Trophoblast cell (in vitro differentiated cells and primary cell): ENCODE measurements at regions not wholly inside any gene's neighbourhood (a gene's known extent, or its start where the extent isn't known, plus 50 kb on each side); places are given as distances from the start of the nearest gene placed in this dataset.
"Not testable (repeated sequence)": the region's sequence is repeated elsewhere in the genome, so short reads cannot be mapped to it uniquely, and the experiment has no call there.

Experiments
- DNase-seq, 2 donors: peaks; one replicate each; pipeline ENCODE4 v3.0.0-alpha.2; 2016
- H2AFZ ChIP-seq: 2 replicates; pipeline ENCODE4 v1.6.1; 2013; ENCODE audit warnings: low read length, moderate library complexity, mild to moderate bottlenecking; ENCODE audit not compliant: insufficient read depth, poor library complexity
- H2AK5ac ChIP-seq: 2 replicates; pipeline ENCODE4 v1.6.1; 2013; ENCODE audit warnings: mild to moderate bottlenecking, low read length
- H2BK120ac ChIP-seq: 2 replicates; pipeline ENCODE4 v1.6.1; 2013; ENCODE audit warnings: low read length, mild to moderate bottlenecking, moderate library complexity; ENCODE audit not compliant: insufficient read depth, poor library complexity
- H2BK12ac ChIP-seq: 2 replicates; pipeline ENCODE4 v1.6.1; 2013; ENCODE audit warnings: mild to moderate bottlenecking, low read length, moderate library complexity
- H2BK5ac ChIP-seq: 2 replicates; pipeline ENCODE4 v1.6.1; 2013; ENCODE audit warnings: low read length, low read depth, moderate library complexity, mild to moderate bottlenecking; ENCODE audit not compliant: poor library complexity
- H3K14ac ChIP-seq: 2 replicates; pipeline ENCODE4 v1.6.1; 2013; ENCODE audit warnings: mild to moderate bottlenecking, low read length
- H3K18ac ChIP-seq: 2 replicates; pipeline ENCODE4 v1.6.1; 2013; ENCODE audit warnings: mild to moderate bottlenecking, low read length
- H3K23ac ChIP-seq: 2 replicates; pipeline ENCODE4 v1.6.1; 2013; ENCODE audit warnings: low read length
- H3K27ac ChIP-seq: 2 replicates; pipeline ENCODE4 v1.5.1; 2013; ENCODE audit warnings: low read depth, mild to moderate bottlenecking, inconsistent platforms, low read length, moderate library complexity
- H3K27me3 ChIP-seq: 2 replicates; pipeline ENCODE4 v1.6.1; 2013; ENCODE audit warnings: inconsistent platforms, mild to moderate bottlenecking, low read length, moderate library complexity; ENCODE audit not compliant: insufficient read depth
- H3K36me3 ChIP-seq, 2 experiments: 1 replicate in 1 of 2; 2 replicates in 1 of 2; pipeline ENCODE4 v1.6.1; 2013; ENCODE audit warnings: low read length in 2 of 2, mild to moderate bottlenecking in 2 of 2, moderate library complexity in 1 of 2; ENCODE audit not compliant: insufficient read depth in 2 of 2, control insufficient read depth in 1 of 2
- H3K4ac ChIP-seq: 2 replicates; pipeline ENCODE4 v1.6.1; 2013; ENCODE audit warnings: low read depth, mild to moderate bottlenecking, low read length, moderate library complexity
- H3K4me1 ChIP-seq, 2 experiments: 1 replicate in 1 of 2; 2 replicates in 1 of 2; pipeline ENCODE4 v1.6.1; 2013; ENCODE audit warnings: low read length in 2 of 2, mild to moderate bottlenecking in 2 of 2, moderate library complexity in 1 of 2; ENCODE audit not compliant: insufficient read depth in 2 of 2, control insufficient read depth in 1 of 2
- H3K4me2 ChIP-seq: 2 replicates; pipeline ENCODE4 v1.6.1; 2013; ENCODE audit warnings: inconsistent platforms, mild to moderate bottlenecking, low read length, moderate library complexity
- H3K4me3 ChIP-seq: 2 replicates; pipeline ENCODE4 v1.5.1; 2013; ENCODE audit warnings: mild to moderate bottlenecking, low read depth, low read length, inconsistent platforms
- H3K79me1 ChIP-seq: one replicate; pipeline ENCODE4 v1.6.1; 2013; ENCODE audit warnings: low read length
- H3K79me2 ChIP-seq: 2 replicates; pipeline ENCODE4 v1.6.1; 2013; ENCODE audit warnings: low read length, mild to moderate bottlenecking; ENCODE audit not compliant: control insufficient read depth, insufficient read depth, poor library complexity
- H3K9ac ChIP-seq: 2 replicates; pipeline ENCODE4 v1.6.1; 2013; ENCODE audit warnings: mild to moderate bottlenecking, low read length
- H3K9me3 ChIP-seq: 2 replicates; pipeline ENCODE4 v1.6.1; 2013; ENCODE audit warnings: low read depth, mild to moderate bottlenecking, control low read depth, inconsistent platforms, low read length; ENCODE audit not compliant: insufficient read depth
- H4K12ac ChIP-seq: 2 replicates; pipeline ENCODE4 v1.6.1; 2013; ENCODE audit warnings: low read depth, mild to moderate bottlenecking, low read length, moderate library complexity
- H4K8ac ChIP-seq: 2 replicates; pipeline ENCODE4 v1.6.1; 2013; ENCODE audit warnings: low read depth, mild to moderate bottlenecking, low read length, moderate library complexity
- H4K91ac ChIP-seq: one replicate; pipeline ENCODE4 v1.6.1; 2013; ENCODE audit warnings: low read depth, mild to moderate bottlenecking, low read length, moderate library complexity
- WGBS: extraction: QIAGEN DNeasy Blood & Tissue Kit; methylation state at CpG from one replicate; pipeline ENCODE4 v1.1.7; 2013; ENCODE audit warnings: missing lambda C conversion rate; ENCODE audit not compliant: insufficient read length, insufficient coverage; ENCODE audit errors: extremely low coverage; 5-methylcytosine and 5-hydroxymethylcytosine counted together

GRCh38 chr11:38839071-38839470, 2241.0 kb upstream of the RAG2 start:
- Histone ChIP-seq H4K8ac (no peak overlapping the region), H3K27ac (no peak overlapping the region), H3K14ac (no peak overlapping the region), H3K9me3 (no peaks in the 10 kb centered on the region), H4K12ac (no peak overlapping the region), H4K91ac (no peak overlapping the region), H2BK120ac (no peak overlapping the region), H3K4me1 (no peaks in the 10 kb centered on the region), H3K23ac (no peak overlapping the region), H3K4me2 (no peak overlapping the region), H3K9ac (no peak overlapping the region), H3K79me1 (no peaks in the 10 kb centered on the region), H3K36me3 (no peaks in the 10 kb centered on the region), H3K4me3 (no peak overlapping the region), H2AFZ (no peak overlapping the region), H2AK5ac (no peak overlapping the region), H3K18ac (no peak overlapping the region), H3K27me3 (no peaks in the 10 kb centered on the region), H2BK5ac (no peak overlapping the region), H2BK12ac (no peak overlapping the region), H3K4ac (no peak overlapping the region), H3K79me2 (no peaks in the 10 kb centered on the region)
- WGBS, result no CpG with 5 or more reads among the region's 3 CpGs
- DNase-seq, result no peak

GRCh38 chr11:38835966-38836365, 2237.9 kb upstream of the RAG2 start:
- Histone ChIP-seq H3K79me2 (no peaks in the 10 kb centered on the region), H4K8ac (no peak overlapping the region), H3K9me3 (no peaks in the 10 kb centered on the region), H3K79me1 (no peaks in the 10 kb centered on the region), H3K4me3 (no peak overlapping the region), H3K4me2 (no peak overlapping the region), H3K27ac (no peak overlapping the region), H2BK12ac (no peak overlapping the region), H3K36me3 (no peaks in the 10 kb centered on the region), H3K23ac (no peak overlapping the region), H3K4me1 (no peaks in the 10 kb centered on the region), H4K91ac (no peak overlapping the region), H3K14ac (no peak overlapping the region), H2BK120ac (no peak overlapping the region), H2AFZ (no peak overlapping the region), H2BK5ac (no peak overlapping the region), H2AK5ac (no peak overlapping the region), H3K9ac (no peak overlapping the region), H4K12ac (no peak overlapping the region), H3K4ac (no peak overlapping the region), H3K27me3 (no peaks in the 10 kb centered on the region), H3K18ac (no peak overlapping the region)
- WGBS, result no CpG with 5 or more reads among the region's 4 CpGs
- no peak for DNase-seq

- no peak overlapping the region for H3K27ac ChIP-seq
- H3K4me3 ChIP-seq, result no peak overlapping the region
- no peaks in the 10 kb centered on the region for H3K4me1 ChIP-seq
- H3K27me3 ChIP-seq, result no peaks in the 10 kb centered on the region
- no peak overlapping the region for H2BK5ac ChIP-seq
- no peaks in the 10 kb centered on the region for H3K79me1 ChIP-seq
- H2BK12ac ChIP-seq, result no peak overlapping the region
- H3K9ac ChIP-seq, result no peak overlapping the region
- no peak overlapping the region for H4K8ac ChIP-seq
- H4K91ac ChIP-seq, result no peak overlapping the region
- H2AK5ac ChIP-seq, result no peak overlapping the region
- no peak overlapping the region for H3K4ac ChIP-seq
- no peaks in the 10 kb centered on the region for H3K9me3 ChIP-seq
- H2AFZ ChIP-seq, result no peak overlapping the region
- H3K18ac ChIP-seq, result no peak overlapping the region
- no peaks in the 10 kb centered on the region for H3K79me2 ChIP-seq
- no peaks in the 10 kb centered on the region for H3K36me3 ChIP-seq
- no peak overlapping the region for H3K23ac ChIP-seq
- no peak overlapping the region for H3K14ac ChIP-seq
- WGBS, result no CpG with 5 or more reads among the region's 3 CpGs
- no peak overlapping the region for H4K12ac ChIP-seq
- no peak overlapping the region for H2BK120ac ChIP-seq
- no peak overlapping the region for H3K4me2 ChIP-seq
- no peak for DNase-seq
These were observed 2226.5 kb upstream of the RAG2 start for GRCh38 chr11:38824573-38824972.

GRCh38 chr11:38821786-38822185, 2223.8 kb upstream of the RAG2 start:
- H3K9me3 ChIP-seq, H3K4me2 ChIP-seq, H3K18ac ChIP-seq, H4K8ac ChIP-seq, DNase-seq, H2BK5ac ChIP-seq, H3K27ac ChIP-seq, H3K27me3 ChIP-seq, H3K4me1 ChIP-seq, H3K4ac ChIP-seq, H3K79me2 ChIP-seq, H3K4me3 ChIP-seq, H2AFZ ChIP-seq, H3K23ac ChIP-seq, H3K79me1 ChIP-seq, H3K36me3 ChIP-seq, H4K12ac ChIP-seq, H2BK12ac ChIP-seq, H3K9ac ChIP-seq, H4K91ac ChIP-seq, H3K14ac ChIP-seq, H2BK120ac ChIP-seq, H2AK5ac ChIP-seq: not testable (repeated sequence)
- no CpG with 5 or more reads among the region's 9 CpGs for WGBS
